Stromal cell of bone marrow (primary cell): ENCODE measurements at regions not wholly inside any gene's neighbourhood (a gene's known extent, or its start where the extent isn't known, plus 50 kb on each side); places are given as distances from the start of the nearest gene placed in this dataset.

ENCODE experiments used
- DNase-seq: peaks from one replicate; pipeline ENCODE4 v3.0.0-alpha.2; 2012; ENCODE audit warnings: low read depth

DNA sequence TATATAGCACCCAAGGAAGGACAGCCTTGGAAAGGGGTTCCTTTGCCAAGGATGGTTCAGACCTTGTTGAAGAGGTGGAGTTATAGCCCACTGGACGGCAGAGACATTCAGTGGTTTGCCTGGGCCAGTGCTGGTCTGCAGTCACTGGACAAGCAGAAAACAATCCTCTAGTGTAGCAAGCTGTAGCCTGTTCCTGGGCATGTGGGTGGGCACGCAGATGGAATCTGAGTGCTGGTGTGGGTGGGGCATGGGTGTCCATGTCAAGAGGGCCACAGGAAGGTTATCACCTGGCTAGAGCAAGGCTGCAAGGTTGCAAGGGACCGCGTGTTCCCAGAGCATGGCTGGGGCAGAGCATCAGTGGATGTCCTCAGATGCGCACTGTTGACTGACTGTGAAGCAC is 244.7 kb downstream of the PTPRU start:
- no peak for DNase-seq

DNA sequence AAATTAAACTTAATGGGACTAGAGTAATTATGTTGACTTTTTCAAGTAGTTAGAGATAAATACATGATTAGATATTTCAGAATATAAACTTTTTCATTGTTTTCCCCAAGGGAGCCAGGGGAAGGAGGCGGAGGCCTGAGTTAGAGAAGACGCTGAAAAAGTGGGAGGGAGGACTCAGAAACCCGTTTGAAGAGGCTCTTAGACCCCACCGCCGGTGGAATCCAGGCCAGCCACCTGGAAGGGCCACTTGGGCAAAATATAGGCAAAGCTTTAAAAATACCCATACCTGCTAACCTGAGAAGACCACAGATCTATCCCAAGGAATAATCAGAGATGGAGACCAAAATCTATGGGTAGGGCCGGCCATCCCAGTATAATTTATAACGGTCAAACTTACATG is 242.6 kb downstream of the PTPRU start:
- no peak for DNase-seq

DNA sequence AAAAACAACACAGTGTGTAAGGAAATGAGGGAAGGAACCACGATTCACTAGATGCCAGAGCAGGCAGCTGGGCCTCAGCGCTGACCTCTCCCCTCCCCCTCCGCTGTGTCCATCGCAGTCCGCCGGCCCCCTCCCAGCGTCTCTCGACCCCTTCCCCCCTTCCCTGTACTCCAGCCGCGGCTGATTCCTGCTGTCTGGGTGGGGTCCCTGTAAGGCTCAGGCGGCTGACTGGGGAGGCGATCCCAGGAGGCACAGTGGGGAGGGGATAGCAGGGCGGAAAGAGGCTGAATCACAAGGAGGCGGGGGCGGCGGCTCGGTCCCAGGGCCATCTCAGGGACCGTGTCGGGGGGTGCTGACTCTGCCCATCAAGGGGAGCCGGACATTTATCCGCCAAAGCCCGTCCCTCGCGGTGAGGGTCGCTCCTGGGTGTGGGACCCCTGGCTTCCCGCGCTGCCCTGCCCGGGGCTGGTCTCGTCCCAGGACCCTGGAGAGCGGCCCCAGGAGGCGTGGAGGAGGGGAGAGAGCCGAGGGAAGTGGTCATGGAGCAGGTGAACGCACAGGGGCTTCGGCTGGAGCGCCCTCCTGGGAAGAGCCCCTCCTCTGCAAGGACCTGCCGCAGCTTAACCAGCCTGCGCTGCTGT is 241.9 kb downstream of the PTPRU start:
- DNase-seq, result no peak

DNA sequence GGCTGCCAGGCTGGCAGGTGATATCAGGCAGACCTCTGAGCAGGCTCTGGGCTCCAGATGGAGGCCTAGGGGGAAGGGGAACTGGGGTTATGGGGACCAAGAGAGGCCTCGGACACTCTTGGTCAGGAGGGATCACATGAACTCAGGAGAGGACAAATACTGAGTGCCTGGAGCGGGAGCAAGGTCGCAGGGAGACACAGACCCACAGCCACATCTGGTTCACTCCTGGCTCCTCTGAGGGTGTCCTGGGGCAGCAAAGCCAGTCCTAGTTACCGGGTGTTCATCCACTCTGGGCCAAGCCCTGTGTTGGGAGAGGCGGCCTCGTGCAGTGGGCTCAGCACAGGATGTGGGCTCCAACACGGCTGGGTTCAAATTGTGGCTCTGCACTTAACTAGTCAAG is 239.0 kb downstream of the PTPRU start:
- no peak for DNase-seq

DNA sequence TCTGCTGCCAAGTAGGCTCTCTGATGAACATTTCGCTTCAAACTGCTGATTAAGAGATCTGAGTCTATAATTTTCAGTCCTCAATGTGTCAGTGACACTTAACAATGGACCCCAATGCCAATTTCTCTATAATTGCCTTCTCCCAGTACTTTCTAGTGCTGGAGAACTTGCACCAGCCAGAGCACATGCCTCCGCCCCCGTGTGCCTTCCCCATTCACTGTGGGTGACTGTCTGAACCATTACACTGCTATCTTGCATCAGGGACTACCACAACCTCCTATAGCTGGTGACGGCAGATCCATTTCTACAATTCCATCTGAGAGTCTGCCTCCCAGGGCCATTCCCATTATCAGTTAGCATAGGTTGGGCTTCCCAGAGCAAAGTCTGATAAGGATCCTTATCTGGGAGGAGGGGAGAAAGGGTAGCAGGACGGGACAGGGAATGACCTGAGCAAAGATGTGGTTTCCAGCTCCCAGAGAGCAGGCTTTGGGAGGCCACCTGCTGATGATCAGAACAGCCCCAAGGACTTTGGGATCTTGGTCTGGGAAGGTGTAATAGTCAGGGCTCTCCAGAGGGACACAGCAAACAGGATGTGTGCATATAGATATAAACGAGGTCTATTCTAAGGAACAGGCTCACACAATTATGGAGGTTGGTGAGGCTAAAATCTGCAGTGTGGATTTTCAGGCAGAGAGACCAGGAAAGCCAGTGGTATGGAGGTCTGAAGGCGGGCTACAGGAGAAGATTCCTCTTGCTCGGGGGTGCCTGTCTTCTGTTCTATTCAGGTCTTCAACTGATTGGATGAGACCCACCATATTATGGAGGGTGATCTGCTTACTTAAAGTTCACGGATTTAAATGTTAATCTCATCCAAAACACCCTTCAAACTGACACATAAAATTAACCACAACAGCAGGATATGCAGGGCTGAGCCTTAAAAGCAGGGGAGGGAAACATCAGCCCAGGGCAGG is 238.2 kb downstream of the PTPRU start:
- DNase-seq, result no peak

DNA sequence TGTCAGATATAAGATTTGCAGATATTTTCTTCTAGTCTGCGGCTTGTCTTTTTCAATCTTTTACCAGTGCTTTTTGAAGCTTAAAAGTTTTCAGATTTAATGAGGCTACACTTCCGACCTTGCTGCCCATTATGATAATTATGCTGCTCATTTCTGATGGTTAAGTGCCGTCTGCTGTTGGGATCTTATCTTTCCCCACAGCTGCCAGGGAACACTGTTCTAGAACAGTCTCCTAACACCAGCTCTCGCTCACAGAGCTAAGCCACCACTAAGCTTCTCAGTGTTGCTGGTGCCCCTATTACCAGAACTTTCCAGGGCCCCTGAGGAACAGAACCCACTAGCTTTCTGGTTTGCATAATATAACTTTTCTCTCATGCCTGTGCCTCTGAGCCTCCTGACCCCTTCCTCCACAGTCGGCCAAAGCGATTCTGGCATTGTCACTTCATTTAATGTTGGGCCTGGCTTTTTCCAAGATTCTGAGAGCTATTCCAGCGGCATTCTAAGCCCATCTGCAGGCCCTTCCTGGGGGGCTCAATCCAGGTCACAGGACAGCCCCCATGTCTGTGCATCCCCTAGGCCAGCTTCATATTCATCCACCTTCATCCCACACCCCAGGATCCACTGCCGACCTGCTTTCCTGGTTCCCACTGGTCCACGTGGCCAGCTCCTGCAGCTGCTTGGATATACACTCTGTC is 237.0 kb downstream of the PTPRU start:
- no peak for DNase-seq

DNA sequence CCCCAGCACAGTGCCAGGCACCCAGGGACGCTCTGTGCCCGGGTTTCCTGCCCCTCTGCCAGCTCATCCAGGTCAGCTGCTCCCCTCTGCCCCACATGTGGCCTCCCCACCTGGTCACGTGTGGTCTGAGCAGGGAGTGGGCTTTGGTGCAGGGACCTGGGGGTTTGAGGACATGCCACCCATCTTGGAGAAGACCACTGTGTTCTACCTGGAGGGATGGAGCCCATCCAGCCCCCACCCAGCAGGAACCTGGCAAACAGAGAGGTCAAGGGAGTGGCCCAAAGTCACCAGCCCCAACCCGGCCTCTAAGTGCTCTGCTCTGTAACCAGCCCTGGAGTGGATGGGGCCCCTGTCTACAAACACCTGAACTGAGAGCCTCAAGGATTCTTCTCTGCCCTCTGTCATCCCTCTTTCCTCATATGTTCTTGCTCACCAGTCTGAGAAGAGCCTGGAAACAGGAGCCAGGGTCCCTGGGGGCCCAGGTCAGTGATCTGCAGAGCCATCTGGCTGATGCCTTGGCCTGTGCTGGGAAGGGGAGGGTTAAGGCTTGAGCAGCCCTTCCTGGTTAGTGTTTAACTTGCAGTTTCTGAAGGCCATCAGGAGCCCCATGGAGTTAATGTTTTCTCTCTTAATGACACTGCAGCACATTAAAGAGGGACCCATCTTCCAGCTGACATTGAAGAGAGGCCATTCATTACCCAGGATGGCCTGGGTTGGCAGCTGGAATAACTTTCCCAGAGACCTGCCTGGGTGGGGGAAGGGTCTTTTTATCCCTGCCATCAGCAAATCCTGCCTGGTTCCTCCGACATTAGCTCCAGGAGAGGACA is 235.4 kb downstream of the PTPRU start:
- no peak for DNase-seq

DNA sequence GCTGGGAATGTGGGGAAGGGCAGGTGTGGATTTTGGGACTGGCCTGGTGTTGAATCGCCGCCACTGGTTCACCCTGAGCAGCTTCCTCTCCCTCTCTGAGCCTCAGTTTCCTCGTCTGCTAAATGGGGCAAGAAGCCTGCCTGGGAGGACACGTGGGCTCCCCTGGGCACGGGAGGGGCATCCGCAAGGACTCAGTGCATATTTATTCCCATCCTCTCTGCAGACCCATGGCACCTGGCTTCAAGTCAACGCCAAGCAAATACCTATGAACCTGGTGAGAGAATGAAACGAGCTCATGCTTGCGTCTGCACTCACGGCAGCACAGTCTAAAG is 234.4 kb downstream of the PTPRU start:
- no peak for DNase-seq

DNA sequence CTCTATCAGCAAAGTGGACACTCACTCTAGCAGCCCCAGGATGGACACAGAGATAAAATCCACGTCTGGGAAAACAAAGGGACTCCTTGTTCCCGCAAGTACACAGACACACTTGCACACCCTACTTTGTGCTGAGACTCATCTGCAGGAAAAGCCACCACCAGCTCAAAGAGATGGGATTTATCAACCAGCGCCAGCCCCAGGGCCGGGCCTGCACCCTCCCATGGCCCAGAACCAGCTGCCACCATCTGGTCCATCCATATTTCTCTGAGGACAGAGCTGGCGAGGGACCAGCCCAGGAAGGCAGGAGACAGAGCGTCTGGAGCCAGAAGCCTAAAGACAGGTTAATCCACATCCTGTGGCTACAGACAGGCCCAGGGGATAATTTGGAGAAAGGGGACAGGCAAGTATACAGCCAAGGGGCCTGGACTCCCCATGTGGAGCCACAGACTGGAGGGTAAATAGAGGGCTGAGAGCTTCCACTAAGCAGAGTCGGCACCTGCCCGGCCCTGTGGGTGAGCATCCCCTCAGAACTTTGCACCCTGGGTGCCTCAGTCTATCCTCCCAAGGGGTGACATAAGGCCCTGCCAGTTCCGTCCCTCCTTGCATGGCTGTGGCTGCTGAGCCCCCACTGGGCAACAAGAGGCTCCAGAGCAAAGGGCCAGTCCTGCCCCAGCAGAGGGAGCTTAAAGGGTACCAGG is 233.9 kb downstream of the PTPRU start:
- no peak for DNase-seq

DNA sequence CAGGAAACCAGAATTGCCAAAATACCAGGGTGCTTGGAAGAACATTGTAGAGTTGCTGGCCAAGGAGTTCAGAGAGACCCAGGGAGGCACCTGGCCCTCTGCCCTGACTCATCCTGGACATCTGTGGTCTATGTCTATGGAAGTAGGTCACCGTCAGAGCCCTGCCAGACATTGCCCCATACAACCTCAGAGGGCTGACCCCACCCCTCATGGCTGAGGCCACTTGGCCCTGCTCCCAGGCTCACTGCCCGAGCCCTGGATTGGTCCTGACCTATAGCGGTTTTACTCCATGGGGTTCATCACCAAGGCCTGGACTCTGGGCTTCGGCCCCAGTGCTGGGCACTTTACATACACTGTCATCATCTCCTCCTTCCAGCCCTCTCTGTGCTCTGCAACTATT is 233.1 kb downstream of the PTPRU start:
- no peak for DNase-seq

DNA sequence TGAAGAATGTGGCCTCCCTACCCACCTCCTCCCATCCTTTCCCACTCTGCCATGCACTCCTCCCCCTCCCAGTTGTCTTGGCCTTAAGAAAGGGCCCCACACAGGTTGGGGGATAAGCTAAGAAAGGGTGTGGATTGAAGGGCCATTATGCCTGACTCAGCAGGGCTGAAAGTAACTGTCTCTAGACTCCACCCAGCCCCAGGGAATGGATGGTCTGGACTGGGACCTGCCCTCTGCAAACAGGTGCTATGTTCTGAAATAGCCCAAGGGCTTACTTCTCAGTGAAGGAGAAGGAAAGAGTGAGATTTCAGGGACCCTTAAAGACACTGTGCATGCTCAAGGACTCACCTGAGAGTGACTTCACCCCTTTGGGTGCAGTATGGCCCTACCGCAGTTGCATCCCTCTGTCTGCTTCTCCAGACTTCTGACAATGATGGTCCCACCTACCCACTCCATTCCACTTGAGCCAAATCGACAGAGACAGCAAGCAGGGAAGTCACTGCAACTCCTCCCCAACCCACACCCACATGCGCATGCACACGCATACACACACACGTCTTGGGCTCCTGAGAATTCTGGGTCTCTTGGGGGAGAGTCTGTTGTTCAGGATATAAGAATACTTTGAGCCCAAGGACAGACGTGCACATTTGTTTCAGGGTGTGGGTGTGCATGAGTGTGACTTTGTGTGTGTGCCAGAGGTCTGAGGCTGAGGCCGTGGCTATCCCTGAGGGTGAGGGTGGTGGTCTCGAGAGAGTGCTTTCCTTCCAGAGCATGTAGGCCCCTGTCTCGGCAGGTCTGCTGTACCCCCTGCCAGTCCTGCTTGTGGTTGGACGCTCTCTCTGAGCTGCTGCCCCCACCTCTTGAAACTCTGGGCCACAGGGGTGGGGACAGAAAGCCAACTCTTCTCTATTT is 231.9 kb downstream of the PTPRU start:
- no peak for DNase-seq

DNA sequence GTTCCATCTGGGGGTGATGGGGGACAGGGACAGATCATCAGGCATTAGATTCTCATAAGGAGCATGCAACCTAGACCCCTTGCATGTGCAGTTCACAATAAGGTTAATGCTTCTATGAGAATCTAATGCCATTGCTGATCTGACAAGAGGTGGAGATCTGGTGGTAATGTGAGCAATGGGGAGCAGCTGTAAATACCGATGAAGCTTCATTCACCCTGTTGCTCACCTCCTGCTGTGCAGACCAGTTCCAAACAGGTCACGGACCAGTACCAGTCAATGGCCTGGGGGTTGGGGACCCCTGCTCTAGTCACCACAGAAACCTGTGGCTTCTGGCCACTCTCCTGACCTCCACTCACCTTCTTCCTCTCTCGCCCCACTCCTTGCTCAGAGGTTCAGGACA is 229.9 kb downstream of the PTPRU start:
- DNase-seq, result no peak

DNA sequence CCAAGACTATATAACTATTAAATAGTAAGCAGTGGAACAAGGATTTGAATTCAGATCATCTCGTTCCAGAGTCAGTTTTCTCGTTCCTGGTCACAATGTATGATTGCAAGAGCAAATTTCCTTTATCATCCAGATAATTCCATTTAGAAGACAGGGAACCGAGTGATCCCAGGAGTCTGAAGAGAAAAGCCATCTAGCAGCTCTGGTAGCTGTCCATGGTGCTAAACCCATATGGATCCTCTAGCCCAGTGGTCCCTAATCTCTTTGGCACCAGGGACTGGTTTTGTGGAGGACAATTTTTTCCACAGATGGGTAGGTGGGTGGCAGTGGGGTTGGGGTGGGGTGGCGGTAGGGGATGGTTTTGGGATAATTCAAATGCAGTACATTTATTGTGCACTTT is 229.4 kb downstream of the PTPRU start:
- DNase-seq, result no peak

DNA sequence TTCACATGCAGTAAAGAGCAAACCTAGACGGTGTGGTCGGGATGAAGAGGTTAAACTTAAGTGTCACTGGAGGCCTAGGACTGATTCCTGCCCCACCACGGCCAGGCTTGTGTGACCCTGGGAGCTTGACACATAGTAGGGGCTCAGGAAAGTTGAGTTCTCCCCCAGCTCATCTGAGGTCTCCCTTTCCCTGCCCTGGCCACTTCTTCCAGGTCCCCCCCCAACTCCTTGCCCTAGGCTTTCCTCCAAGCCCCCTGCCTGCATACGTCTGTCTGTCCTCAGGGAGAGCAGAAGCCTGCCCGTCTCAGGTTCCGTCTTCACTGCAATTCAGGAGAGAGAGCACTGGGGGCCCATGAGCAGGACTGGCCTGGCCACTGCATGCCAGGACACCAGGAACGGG is 225.8 kb downstream of the PTPRU start:
- no peak for DNase-seq

DNA sequence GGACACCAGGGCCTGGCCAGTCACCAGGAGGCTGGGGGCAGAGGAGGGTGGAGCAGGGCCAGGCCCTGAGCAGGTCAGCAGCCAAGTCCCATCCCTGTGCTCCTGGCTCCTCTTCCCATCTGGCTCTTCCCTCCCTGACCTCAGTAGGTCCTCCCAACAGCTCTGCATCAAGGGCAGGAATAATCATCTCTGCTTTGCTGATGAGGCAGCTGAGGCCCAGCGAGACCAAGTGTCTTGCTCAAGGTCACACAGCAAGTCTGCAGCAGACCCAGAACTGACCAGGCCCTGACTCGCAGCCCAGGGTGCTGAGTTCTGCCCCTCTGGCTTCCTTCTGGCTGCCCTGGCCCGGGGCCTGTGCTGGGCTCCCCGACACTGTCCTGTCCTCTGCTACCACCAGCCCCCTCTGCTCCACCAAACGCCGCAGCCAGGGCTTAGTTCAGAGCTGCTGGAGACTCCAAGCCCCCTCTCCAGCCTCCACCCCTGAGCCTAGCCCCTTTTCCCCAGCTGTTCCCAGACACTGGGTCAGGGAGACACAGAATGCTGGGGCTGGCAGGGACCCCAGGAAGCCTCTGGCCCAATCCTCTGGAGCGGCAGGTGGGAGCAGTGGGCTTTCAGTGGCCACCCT is 224.9 kb downstream of the PTPRU start:
- no peak for DNase-seq

DNA sequence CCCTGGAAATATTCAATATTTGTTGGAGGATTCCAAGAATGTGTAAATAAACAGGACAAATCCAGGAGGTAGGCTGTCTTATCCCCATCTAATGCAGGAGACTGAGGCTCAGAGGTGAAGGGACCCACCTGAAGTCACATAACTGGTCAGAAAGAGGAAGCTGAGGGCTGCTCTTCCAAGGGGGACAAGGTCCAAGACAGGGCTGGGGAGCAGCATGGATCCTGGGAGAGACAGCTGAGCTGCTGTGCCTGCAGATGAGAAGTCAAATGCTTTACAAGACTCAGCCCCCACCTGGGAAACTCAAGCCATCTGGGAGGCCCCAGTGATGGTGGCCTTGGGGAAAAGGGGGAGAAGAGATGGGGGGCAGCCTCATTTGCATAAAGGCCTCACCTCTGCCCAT is 224.4 kb downstream of the PTPRU start:
- no peak for DNase-seq

DNA sequence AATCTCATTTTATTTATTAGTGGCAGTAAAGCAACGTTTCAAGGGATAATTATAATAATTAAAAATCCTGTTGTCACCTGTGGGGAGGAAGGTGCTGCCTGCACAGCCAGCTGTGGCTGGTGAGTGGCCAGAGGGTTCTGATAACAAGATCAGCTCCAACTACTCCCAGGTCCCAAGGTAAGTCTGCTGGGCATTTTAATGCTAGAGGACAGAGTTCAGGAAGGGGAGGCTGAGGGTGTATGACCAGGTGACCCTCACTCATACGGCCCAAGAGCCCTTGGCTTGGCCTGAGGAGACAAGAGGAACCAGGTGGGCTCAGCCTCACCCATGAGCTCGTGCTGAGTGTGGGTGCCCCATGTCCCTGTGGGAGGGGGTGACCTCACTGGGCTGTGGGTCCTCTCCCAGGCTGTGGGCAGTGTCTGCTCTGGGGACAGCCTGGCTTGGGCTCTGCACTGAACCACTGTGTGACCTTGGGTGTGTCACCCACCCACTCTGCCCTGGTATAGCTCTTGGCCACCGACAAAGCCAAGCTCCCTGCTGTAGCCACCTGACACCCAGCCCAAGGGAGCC is 223.8 kb downstream of the PTPRU start:
- no peak for DNase-seq

DNA sequence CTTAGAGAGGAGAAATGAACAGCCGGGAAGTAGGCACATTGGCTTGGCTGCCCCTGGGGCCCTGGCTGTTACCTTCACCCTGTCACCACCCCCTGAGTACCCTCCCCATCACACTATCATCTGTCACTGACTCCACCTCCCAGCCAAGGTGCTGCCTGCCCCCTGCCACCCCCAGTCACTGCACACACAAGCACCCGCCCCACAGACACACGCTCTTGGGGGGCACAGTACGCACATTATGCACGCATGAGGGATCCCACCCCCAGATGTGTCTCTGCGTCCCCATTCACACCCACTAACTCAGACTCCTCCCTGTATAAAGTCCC is 223.3 kb downstream of the PTPRU start:
- no peak for DNase-seq

DNA sequence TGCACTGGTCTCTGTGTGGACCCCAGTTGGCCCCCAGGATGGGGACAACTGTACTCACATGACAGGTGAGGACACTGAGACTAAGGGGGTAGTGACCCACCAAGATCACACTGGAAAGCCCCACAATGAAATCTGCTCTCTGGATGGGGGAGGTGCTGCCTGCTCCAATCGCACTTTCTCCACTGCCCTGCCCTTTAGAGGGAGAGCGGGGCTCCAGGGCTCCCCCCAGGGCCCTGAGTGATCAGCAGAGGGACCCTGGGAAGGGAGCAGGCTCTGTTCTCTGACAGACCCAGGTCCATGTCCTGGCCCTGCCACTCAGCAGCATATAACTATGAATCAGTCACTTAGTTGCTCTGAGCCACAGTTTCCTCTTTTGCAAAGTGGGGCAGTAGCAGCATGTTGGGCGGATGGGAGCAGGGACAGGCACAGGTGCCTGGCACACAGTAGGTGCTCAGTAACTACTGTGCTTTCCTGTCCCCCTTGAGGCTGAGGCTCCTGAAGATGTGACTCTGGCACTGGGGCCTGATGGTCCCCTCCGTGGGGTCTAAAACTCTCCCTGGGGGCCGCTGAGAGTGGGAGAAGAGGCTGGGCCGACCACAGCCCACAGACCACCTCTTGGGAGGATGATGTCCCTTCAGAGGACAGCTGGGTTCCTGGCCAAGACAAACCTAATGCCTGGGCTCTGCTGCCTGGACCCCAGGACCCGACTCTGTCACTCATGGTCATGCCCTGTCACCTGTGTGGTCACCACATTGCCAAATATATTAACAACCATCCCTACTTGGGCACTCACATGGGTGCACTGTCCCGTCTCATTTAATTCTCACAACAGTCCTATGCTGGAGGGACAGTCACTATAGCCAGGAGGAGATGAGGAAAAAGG is 222.7 kb downstream of the PTPRU start:
- DNase-seq, result no peak
